Transverse colon (tissue), 4 donors: ENCODE measurements at regions not wholly inside any gene's neighbourhood (a gene's known extent, or its start where the extent isn't known, plus 50 kb on each side); places are given as distances from the start of the nearest gene placed in this dataset.

Experiments used
- DNase-seq: peaks from one replicate; pipeline ENCODE4 v3.0.0-alpha.2; 2019
- H3K27ac ChIP-seq, 4 donors: fragments of 200-600 bp; sonication (generic); 2 replicates each; pipeline ENCODE4 v1.5.1; 2016 to 2018; ENCODE audit warnings: inconsistent platforms in 4 of 4
- H3K27me3 ChIP-seq: fragments of 200-600 bp; sonication (generic); 2 replicates; pipeline ENCODE4 v1.5.1; 2017; ENCODE audit warnings: inconsistent platforms
- H3K36me3 ChIP-seq, 4 donors: fragments of 200-600 bp; sonication (generic); 2 replicates each; pipeline ENCODE4 v1.5.1; 2017 to 2019; ENCODE audit warnings: inconsistent platforms in 4 of 4
- H3K4me1 ChIP-seq, 4 donors: fragments of 200-600 bp; sonication (generic); 2 replicates each; pipeline ENCODE4 v1.5.1; 2017 to 2020; ENCODE audit warnings: inconsistent platforms in 4 of 4
- H3K4me3 ChIP-seq, 4 donors: fragments of 200-600 bp; sonication (generic); 1 replicate in 1 of 4; 2 replicates in 3 of 4; pipeline versions ENCODE4 v1.5.1 to v1.6.1; 2017 to 2019; ENCODE audit warnings: inconsistent platforms in 4 of 4
- H3K9me3 ChIP-seq, 2 donors: fragments of 200-600 bp; sonication (generic); 2 replicates each; pipeline ENCODE4 v1.5.1; 2017 to 2019; ENCODE audit warnings: inconsistent platforms in 2 of 2
- CTCF ChIP-seq, 5 experiments: fragments of 200-600 bp in 3 of 5; fragments of 450-650 bp in 2 of 5; sonication (generic) in 3 of 5; IDR thresholded peaks; 1 replicate in 2 of 5; 2 replicates in 3 of 5; pipeline ENCODE4 v1.5.1; 2016 to 2017; ENCODE audit warnings: antibody characterized with exemption in 5 of 5, inconsistent platforms in 3 of 5, mild to moderate bottlenecking in 2 of 5, moderate library complexity in 1 of 5
- EP300 ChIP-seq: sonication (generic); formaldehyde crosslinking; IDR thresholded peaks from one replicate; pipeline ENCODE4 v1.6.1; 2017; ENCODE audit warnings: antibody characterized with exemption, low read depth
- POLR2A ChIP-seq: fragments of 450-650 bp; IDR thresholded peaks from one replicate; pipeline ENCODE4 v1.6.1; 2016; ENCODE audit warnings: antibody characterized with exemption, mild to moderate bottlenecking, moderate library complexity
- POLR2AphosphoS5 ChIP-seq, 3 donors: sonication (generic); formaldehyde crosslinking; IDR thresholded peaks; one replicate each; pipeline ENCODE4 v1.6.1; 2016; ENCODE audit warnings: antibody characterized with exemption in 3 of 3
- WGBS, 2 donors: methylation state at CpG; one replicate each; pipeline ENCODE4 v1.1.5; 2018; ENCODE audit warnings: low coverage in 1 of 2; 5-methylcytosine and 5-hydroxymethylcytosine counted together
- in situ Hi-C, 4 donors: fragments of 200-750 bp; cut with MboI; loops; one replicate each; pipeline versions ENCODE4 v1.15.0 to v1.15.1; 2017; ENCODE audit warnings: low sequenced_read_pairs in 3 of 4, low pct_ligation_motif_present in 1 of 4, low pct_unique_long_range_greater_than_20kb in 1 of 4
- intact Hi-C: fragments of 100-400 bp; cut with DNase I; formaldehyde crosslinking; loops from one replicate; pipeline ENCODE4 v1.15.1; 2023; ENCODE audit warnings: low total_unique reads

- Histone ChIP-seq H3K4me1 (peaks cover 0 to 5% (median under 1%) of the 10 kb centered on the region in 4 donors), H3K27me3 (peaks cover 8% of the 10 kb centered on the region), H3K4me3 (no peak overlapping the region), H3K36me3 (no peaks in the 10 kb centered on the region), H3K27ac (no peak overlapping the region), H3K9me3 (no peaks in the 10 kb centered on the region)
- in situ Hi-C loops (no loop called here), intact Hi-C loops (no loop called here)
- no peak for TF ChIP-seq POLR2AphosphoS5 (IDR thresholded peaks at IDR 0.05)
- TF ChIP-seq POLR2A: no peak
- no peak for TF ChIP-seq CTCF (IDR thresholded peaks at IDR 0.05)
- TF ChIP-seq EP300: no peak
- DNase-seq: no peak
These were observed 123.3 kb upstream of the CWC22 start for GRCh38 chr2:180130403-180130802.

GRCh38 chr2:180128861-180129260 is 121.8 kb upstream of the CWC22 start:
- TF ChIP-seq POLR2AphosphoS5 (IDR thresholded peaks at IDR 0.05) (no peak), EP300 (no peak), CTCF (IDR thresholded peaks at IDR 0.05) (no peak), POLR2A (no peak)
- Histone ChIP-seq H3K36me3 (no peaks in the 10 kb centered on the region), H3K27ac (no peak overlapping the region), H3K9me3 (no peaks in the 10 kb centered on the region), H3K4me1 (peaks cover 0 to 9% (median 2%) of the 10 kb centered on the region in 4 donors), H3K27me3 (peaks cover 8% of the 10 kb centered on the region), H3K4me3 (no peak overlapping the region)
- in situ Hi-C loops (loop anchor here in 2 of 4 donors (10.0 kb wide), 2 partner anchors 926 to 1336 kb away; no protein-coding TSS in a partner anchor), intact Hi-C loops (loop anchor here (10.0 kb wide), 2 partner anchors 846 to 1586 kb away; no protein-coding TSS in a partner anchor)
- no peak for DNase-seq
- 77 to 87% methylated on average over 2 of the region's 2 CpGs for WGBS, 2 donors

- WGBS, 2 donors: 12 to 19% methylated on average over 8 to 13 of the region's 13 CpGs
- intact Hi-C loops: loop anchor here (10.0 kb wide), 2 partner anchors 849 to 1589 kb away; no protein-coding TSS in a partner anchor
- Histone ChIP-seq H3K9me3 (no peaks in the 10 kb centered on the region), H3K27ac (no peak overlapping the region), H3K27me3 (peaks cover 8% of the 10 kb centered on the region), H3K36me3 (no peaks in the 10 kb centered on the region), H3K4me1 (peaks cover 0 to 9% (median 2%) of the 10 kb centered on the region in 4 donors), H3K4me3 (no peak overlapping the region)
- in situ Hi-C loops: loop anchor here in 2 of 4 donors (10.0 kb wide), 2 partner anchors 929 to 1339 kb away; no protein-coding TSS in a partner anchor
- DNase-seq: peak; percentile 57
- TF ChIP-seq POLR2AphosphoS5 (IDR thresholded peaks at IDR 0.05) (no peak), EP300 (no peak), POLR2A (no peak), CTCF (IDR thresholded peaks at IDR 0.05) (peak; percentile 35 to 62 (median 53))
These were observed 118.3 kb upstream of the CWC22 start for GRCh38 chr2:180125245-180125962.

- in situ Hi-C loops (loop anchor here (10.0 to 25.0 kb wide), 6 partner anchors 930 to 1588 kb away; partner anchors contain the start of gene ITGA4 (in 1 of the 4)), intact Hi-C loops (loop anchor here (10.0 kb wide), 2 partner anchors 850 to 1590 kb away; no protein-coding TSS in a partner anchor)
- no peaks in the 10 kb centered on the region for H3K36me3 ChIP-seq
- 22 to 27% methylated on average over 8 of the region's 8 CpGs for WGBS, 2 donors
- H3K9me3 ChIP-seq: no peaks in the 10 kb centered on the region
- TF ChIP-seq POLR2A (no peak), CTCF (IDR thresholded peaks at IDR 0.05) (peak; percentile 47 to 60 (median 56))
- no peak for DNase-seq
- H3K4me1 ChIP-seq: peaks cover 0 to 9% (median 2%) of the 10 kb centered on the region in 4 donors
- no peak overlapping the region for H3K27ac ChIP-seq
- peaks cover 8% of the 10 kb centered on the region for H3K27me3 ChIP-seq
- no peak overlapping the region for H3K4me3 ChIP-seq
These were observed 117.4 kb upstream of the CWC22 start for GRCh38 chr2:180124273-180125139.
